ENCODE measurements at regions not wholly inside any gene's neighbourhood (a gene's known extent, or its start where the extent isn't known, plus 50 kb on each side); places are given as distances from the start of the nearest gene placed in this dataset.

DNA sequence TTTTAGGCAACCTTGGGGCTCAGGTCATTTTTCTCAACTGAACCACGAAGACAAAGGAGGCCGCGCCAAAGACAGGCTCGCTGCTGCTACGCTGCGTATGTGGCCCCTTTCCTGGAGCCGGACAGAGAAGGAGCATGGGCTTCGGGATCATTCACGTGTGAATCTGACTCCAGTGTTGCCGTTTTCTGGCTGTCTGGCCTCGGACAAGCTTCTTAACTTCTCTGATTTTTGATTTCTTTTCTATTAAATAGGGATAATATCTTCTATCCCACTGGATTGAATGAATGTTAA is 50.8 kb upstream of the ZNF366 start:
- no peak overlapping the region for H3K4me2 ChIP-seq (ENCODE audit: low read length)
- TF ChIP-seq, protein P1, sequence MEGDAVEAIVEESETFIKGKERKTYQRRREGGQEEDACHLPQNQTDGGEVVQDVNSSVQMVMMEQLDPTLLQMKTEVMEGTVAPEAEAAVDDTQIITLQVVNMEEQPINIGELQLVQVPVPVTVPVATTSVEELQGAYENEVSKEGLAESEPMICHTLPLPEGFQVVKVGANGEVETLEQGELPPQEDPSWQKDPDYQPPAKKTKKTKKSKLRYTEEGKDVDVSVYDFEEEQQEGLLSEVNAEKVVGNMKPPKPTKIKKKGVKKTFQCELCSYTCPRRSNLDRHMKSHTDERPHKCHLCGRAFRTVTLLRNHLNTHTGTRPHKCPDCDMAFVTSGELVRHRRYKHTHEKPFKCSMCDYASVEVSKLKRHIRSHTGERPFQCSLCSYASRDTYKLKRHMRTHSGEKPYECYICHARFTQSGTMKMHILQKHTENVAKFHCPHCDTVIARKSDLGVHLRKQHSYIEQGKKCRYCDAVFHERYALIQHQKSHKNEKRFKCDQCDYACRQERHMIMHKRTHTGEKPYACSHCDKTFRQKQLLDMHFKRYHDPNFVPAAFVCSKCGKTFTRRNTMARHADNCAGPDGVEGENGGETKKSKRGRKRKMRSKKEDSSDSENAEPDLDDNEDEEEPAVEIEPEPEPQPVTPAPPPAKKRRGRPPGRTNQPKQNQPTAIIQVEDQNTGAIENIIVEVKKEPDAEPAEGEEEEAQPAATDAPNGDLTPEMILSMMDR (IDR thresholded peaks at IDR 0.05; ENCODE audit: poor library complexity, severe bottlenecking) = no peak
- TF ChIP-seq, protein P2, sequence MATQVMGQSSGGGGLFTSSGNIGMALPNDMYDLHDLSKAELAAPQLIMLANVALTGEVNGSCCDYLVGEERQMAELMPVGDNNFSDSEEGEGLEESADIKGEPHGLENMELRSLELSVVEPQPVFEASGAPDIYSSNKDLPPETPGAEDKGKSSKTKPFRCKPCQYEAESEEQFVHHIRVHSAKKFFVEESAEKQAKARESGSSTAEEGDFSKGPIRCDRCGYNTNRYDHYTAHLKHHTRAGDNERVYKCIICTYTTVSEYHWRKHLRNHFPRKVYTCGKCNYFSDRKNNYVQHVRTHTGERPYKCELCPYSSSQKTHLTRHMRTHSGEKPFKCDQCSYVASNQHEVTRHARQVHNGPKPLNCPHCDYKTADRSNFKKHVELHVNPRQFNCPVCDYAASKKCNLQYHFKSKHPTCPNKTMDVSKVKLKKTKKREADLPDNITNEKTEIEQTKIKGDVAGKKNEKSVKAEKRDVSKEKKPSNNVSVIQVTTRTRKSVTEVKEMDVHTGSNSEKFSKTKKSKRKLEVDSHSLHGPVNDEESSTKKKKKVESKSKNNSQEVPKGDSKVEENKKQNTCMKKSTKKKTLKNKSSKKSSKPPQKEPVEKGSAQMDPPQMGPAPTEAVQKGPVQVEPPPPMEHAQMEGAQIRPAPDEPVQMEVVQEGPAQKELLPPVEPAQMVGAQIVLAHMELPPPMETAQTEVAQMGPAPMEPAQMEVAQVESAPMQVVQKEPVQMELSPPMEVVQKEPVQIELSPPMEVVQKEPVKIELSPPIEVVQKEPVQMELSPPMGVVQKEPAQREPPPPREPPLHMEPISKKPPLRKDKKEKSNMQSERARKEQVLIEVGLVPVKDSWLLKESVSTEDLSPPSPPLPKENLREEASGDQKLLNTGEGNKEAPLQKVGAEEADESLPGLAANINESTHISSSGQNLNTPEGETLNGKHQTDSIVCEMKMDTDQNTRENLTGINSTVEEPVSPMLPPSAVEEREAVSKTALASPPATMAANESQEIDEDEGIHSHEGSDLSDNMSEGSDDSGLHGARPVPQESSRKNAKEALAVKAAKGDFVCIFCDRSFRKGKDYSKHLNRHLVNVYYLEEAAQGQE (IDR thresholded peaks at IDR 0.05; ENCODE audit: borderline replicate concordance) = no peak
- no peak for TF ChIP-seq RAD21 (conservative IDR thresholded peaks at IDR 0.05)
- no peak for TF ChIP-seq SMC3 (conservative IDR thresholded peaks at IDR 0.05; ENCODE audit: poor library complexity)
- TF ChIP-seq TAF1 (IDR thresholded peaks at IDR 0.05; ENCODE audit: low read depth) = no peak
- no peak for TF ChIP-seq MXI1 (conservative IDR thresholded peaks at IDR 0.05; ENCODE audit: poor library complexity, severe bottlenecking)
- TF ChIP-seq EP300 (conservative IDR thresholded peaks at IDR 0.05; ENCODE audit: poor library complexity, severe bottlenecking) = no peak
- TF ChIP-seq POLR2AphosphoS5 (IDR thresholded peaks at IDR 0.05) = no peak
- TF ChIP-seq EZH2 (IDR thresholded peaks at IDR 0.05; ENCODE audit: borderline replicate concordance, insufficient read depth, low read length, poor library complexity, severe bottlenecking) = no peak
- no peak overlapping the region for H3K4me3 ChIP-seq (ENCODE audit: low read length)
- H2AFZ ChIP-seq (ENCODE audit: low read depth, low read length) = no peak overlapping the region
- H3K79me2 ChIP-seq (replicated peaks; ENCODE audit: insufficient read depth, low read length) = no peaks in the 10 kb centered on the region
- no peaks in the 10 kb centered on the region for H4K20me1 ChIP-seq (ENCODE audit: insufficient read depth)
- H3F3A ChIP-seq (ENCODE audit: insufficient read depth, low read length, poor library complexity, severe bottlenecking) = peaks cover 3% of the 10 kb centered on the region
- H3K9me2 ChIP-seq (ENCODE audit: insufficient read depth, low read length) = no peaks in the 10 kb centered on the region
- H3K9me3 ChIP-seq (ENCODE audit: low read length) = no peaks in the 10 kb centered on the region
- H3K27ac ChIP-seq (ENCODE audit: low read length) = no peak overlapping the region
- H3K27me3 ChIP-seq (ENCODE audit: insufficient read depth, low read depth, low read length) = no peaks in the 10 kb centered on the region
- H3K9ac ChIP-seq (ENCODE audit: low read length) = no peak overlapping the region
- no peaks in the 10 kb centered on the region for H3K36me3 ChIP-seq (ENCODE audit: insufficient read depth, low read length)

DNA sequence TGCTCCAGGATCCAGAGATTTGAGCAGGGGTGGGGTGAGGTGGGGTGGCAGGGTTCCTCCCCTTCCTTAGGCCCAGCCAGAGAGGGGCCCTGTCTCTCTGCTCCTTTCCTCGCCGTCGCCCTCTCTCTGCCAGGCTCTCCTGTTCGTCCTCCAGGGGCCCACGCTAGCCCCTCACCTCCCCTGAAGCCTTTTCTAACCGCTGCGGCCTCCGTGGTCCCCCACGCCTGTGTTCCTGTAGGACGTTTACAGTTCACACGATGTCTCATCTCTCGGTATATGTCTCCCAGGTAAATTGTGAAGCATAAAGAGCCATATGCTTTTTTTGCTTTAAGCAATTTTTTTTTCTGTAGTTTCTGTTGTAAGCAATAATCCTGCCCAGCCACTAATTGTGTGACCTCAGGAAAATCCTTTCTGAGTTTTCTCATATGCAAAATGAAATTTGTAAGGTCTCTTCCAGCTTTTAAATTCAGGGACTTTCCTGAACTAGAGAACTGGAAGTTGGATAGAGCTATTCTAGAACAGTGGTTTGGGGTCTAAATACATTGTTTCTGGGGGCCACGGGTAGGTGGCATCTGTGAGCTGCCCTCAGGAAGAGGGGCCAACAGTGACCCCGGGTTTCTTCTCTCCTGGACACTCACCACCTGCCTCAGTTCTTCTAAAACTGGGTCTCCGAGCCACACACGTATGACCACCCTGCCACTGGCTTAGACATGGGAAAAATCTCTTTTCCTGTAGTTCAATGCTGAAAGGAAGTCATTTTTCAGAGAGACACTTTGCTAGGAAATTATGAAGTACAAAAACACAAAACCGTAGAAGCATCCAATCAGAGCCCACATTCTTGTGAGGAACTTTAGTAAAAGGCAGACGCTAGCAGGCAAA is 50.2 kb upstream of the ZNF366 start:
- Histone ChIP-seq H3K4me2 (ENCODE audit: low read length) (no peak overlapping the region), H3K36me3 (ENCODE audit: insufficient read depth, low read length) (no peaks in the 10 kb centered on the region), H3K79me2 (replicated peaks; ENCODE audit: insufficient read depth, low read length) (no peaks in the 10 kb centered on the region), H3F3A (ENCODE audit: insufficient read depth, low read length, poor library complexity, severe bottlenecking) (peaks cover 3% of the 10 kb centered on the region), H3K9ac (ENCODE audit: low read length) (no peak overlapping the region), H3K27me3 (ENCODE audit: insufficient read depth, low read depth, low read length) (no peaks in the 10 kb centered on the region), H3K4me3 (ENCODE audit: low read length) (no peak overlapping the region), H3K9me2 (ENCODE audit: insufficient read depth, low read length) (no peaks in the 10 kb centered on the region), H4K20me1 (ENCODE audit: insufficient read depth) (no peaks in the 10 kb centered on the region), H3K9me3 (ENCODE audit: low read length) (no peaks in the 10 kb centered on the region), H2AFZ (ENCODE audit: low read depth, low read length) (no peak overlapping the region), H3K27ac (ENCODE audit: low read length) (no peak overlapping the region)
- TF ChIP-seq SMC3 (conservative IDR thresholded peaks at IDR 0.05; ENCODE audit: poor library complexity) (no peak), MXI1 (conservative IDR thresholded peaks at IDR 0.05; ENCODE audit: poor library complexity, severe bottlenecking) (no peak), RAD21 (conservative IDR thresholded peaks at IDR 0.05) (no peak), EZH2 (IDR thresholded peaks at IDR 0.05; ENCODE audit: borderline replicate concordance, insufficient read depth, low read length, poor library complexity, severe bottlenecking) (no peak), EP300 (conservative IDR thresholded peaks at IDR 0.05; ENCODE audit: poor library complexity, severe bottlenecking) (no peak), POLR2AphosphoS5 (IDR thresholded peaks at IDR 0.05) (no peak), TAF1 (IDR thresholded peaks at IDR 0.05; ENCODE audit: low read depth) (no peak)
- TF ChIP-seq, protein P2 (IDR thresholded peaks at IDR 0.05; ENCODE audit: borderline replicate concordance) = no peak
- TF ChIP-seq, protein P1 (IDR thresholded peaks at IDR 0.05; ENCODE audit: poor library complexity, severe bottlenecking) = no peak

All from neural cell (in vitro differentiated cells).